ENCODE measurements at regions not wholly inside any gene's neighbourhood (a gene's known extent, or its start where the extent isn't known, plus 50 kb on each side); places are given as distances from the start of the nearest gene placed in this dataset.
A peak's percentile ranks its signal among the peaks of the same experiment; 100 is the strongest.

DNA sequence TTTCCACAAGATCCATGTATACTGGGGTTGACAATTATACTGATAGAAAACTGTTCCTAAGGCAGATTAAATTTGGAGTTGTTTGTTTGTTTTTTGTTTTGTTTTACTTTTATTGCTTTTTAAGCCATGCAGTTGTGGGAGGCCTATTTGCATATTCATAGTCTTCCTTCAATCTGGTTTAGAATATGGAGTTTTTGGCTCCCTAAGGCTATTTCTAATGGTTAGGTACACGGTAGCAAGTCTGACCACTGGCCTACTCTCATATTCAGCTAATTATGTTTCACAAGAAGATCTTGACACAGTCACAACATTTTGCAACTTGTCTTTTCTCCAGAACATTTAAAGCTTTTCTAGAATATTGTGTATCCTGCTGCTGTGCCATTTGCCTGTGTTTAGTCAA is 725.5 kb downstream of the PCDH18 start:
- no peak for DNase-seq (ENCODE audit: low spot score)
- intact Hi-C loops (cut with micrococcal nuclease; ENCODE audit: unreplicated experiment) = no loop called here
- no peaks in the 10 kb centered on the region for H3K9me3 ChIP-seq (ENCODE audit: low read depth, low read length, poor library complexity, severe bottlenecking)
- ChIA-PET CTCF (no interaction called here), POLR2A (ENCODE audit: low non-redundant PET) (no interaction called here)
- H3K4me3 ChIP-seq (ENCODE audit: low read depth, low read length, poor library complexity, severe bottlenecking) = no peak overlapping the region
- no TSS peak for BruUV-seq (replicated peaks)
- no peaks in the 10 kb centered on the region for H3K36me3 ChIP-seq (ENCODE audit: insufficient read depth, low read length, poor library complexity, severe bottlenecking)
- TF ChIP-seq, protein P1, sequence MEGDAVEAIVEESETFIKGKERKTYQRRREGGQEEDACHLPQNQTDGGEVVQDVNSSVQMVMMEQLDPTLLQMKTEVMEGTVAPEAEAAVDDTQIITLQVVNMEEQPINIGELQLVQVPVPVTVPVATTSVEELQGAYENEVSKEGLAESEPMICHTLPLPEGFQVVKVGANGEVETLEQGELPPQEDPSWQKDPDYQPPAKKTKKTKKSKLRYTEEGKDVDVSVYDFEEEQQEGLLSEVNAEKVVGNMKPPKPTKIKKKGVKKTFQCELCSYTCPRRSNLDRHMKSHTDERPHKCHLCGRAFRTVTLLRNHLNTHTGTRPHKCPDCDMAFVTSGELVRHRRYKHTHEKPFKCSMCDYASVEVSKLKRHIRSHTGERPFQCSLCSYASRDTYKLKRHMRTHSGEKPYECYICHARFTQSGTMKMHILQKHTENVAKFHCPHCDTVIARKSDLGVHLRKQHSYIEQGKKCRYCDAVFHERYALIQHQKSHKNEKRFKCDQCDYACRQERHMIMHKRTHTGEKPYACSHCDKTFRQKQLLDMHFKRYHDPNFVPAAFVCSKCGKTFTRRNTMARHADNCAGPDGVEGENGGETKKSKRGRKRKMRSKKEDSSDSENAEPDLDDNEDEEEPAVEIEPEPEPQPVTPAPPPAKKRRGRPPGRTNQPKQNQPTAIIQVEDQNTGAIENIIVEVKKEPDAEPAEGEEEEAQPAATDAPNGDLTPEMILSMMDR (conservative IDR thresholded peaks at IDR 0.05; ENCODE audit: low read depth, low read length) = no peak
- no peak for TF ChIP-seq EZH2 (IDR thresholded peaks at IDR 0.05; ENCODE audit: borderline replicate concordance, low read depth, low read length, poor library complexity, severe bottlenecking)
- no peaks in the 10 kb centered on the region for H3K27me3 ChIP-seq (replicated peaks; ENCODE audit: insufficient read depth, low read depth, low read length, poor library complexity)
- H3K4me1 ChIP-seq (ENCODE audit: insufficient read depth, low read length, poor library complexity, severe bottlenecking) = no peaks in the 10 kb centered on the region
- no peak overlapping the region for H3K27ac ChIP-seq (ENCODE audit: low read depth, low read length, poor library complexity, severe bottlenecking)

DNA sequence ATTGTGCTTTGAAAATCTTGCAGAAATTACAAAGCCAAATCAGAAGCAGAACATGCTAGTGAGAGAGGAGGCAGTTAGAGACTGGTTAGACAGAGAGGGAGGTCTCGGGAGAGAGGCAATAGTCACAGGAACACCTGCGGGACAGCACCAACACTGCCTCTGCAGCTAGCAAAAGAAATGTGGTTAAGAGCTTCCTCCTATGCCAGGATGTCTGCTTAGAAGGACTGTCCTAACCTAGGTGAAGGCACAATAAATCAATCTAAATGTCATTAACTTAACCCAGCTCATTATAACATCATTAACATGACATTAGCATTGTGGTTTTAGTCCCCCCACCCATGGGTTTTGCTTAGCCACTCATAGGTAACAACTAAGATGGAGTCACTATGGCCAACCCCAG is 726.7 kb downstream of the PCDH18 start:
- no peak for DNase-seq (ENCODE audit: low spot score)
- no peaks in the 10 kb centered on the region for H3K27me3 ChIP-seq (replicated peaks; ENCODE audit: insufficient read depth, low read depth, low read length, poor library complexity)
- BruUV-seq (replicated peaks) = no TSS peak
- H3K4me3 ChIP-seq (ENCODE audit: low read depth, low read length, poor library complexity, severe bottlenecking) = no peak overlapping the region
- POLR2A ChIA-PET (ENCODE audit: low non-redundant PET) = no interaction called here
- H3K27ac ChIP-seq (ENCODE audit: low read depth, low read length, poor library complexity, severe bottlenecking) = no peak overlapping the region
- H3K9me3 ChIP-seq (ENCODE audit: low read depth, low read length, poor library complexity, severe bottlenecking) = no peaks in the 10 kb centered on the region
- CTCF ChIA-PET = no interaction called here
- H3K36me3 ChIP-seq (ENCODE audit: insufficient read depth, low read length, poor library complexity, severe bottlenecking) = no peaks in the 10 kb centered on the region
- no peaks in the 10 kb centered on the region for H3K4me1 ChIP-seq (ENCODE audit: insufficient read depth, low read length, poor library complexity, severe bottlenecking)
- intact Hi-C loops (cut with micrococcal nuclease; ENCODE audit: unreplicated experiment) = no loop called here
- no peak for TF ChIP-seq EZH2 (IDR thresholded peaks at IDR 0.05; ENCODE audit: borderline replicate concordance, low read depth, low read length, poor library complexity, severe bottlenecking)
- TF ChIP-seq, protein P1 (conservative IDR thresholded peaks at IDR 0.05; ENCODE audit: low read depth, low read length) = no peak

DNA sequence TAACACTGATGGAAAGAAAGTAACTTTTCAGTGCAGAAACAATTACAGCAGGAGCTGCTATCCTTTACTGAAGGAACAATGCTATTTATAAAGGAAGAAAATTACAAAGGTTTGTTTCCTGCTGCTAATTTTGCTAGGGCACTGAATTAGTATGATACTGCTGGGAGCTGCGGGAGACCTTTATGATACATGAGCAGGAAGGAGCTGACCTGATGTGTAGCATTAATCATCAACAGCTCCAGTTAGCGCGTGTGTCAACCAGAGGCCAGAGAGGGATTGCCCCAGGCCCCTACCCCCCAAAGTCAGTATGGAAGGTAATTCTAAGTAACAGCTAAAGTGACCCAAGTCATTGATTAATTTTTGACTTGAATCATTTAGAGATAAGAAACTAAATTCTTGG is 728.9 kb downstream of the PCDH18 start:
- no TSS peak for BruUV-seq (replicated peaks)
- ChIA-PET CTCF (no interaction called here), POLR2A (ENCODE audit: low non-redundant PET) (no interaction called here)
- DNase-seq (ENCODE audit: low spot score) = peak; percentile 13
- Histone ChIP-seq H3K27me3 (replicated peaks; ENCODE audit: insufficient read depth, low read depth, low read length, poor library complexity) (no peaks in the 10 kb centered on the region), H3K4me3 (ENCODE audit: low read depth, low read length, poor library complexity, severe bottlenecking) (no peak overlapping the region), H3K36me3 (ENCODE audit: insufficient read depth, low read length, poor library complexity, severe bottlenecking) (no peaks in the 10 kb centered on the region), H3K4me1 (ENCODE audit: insufficient read depth, low read length, poor library complexity, severe bottlenecking) (no peaks in the 10 kb centered on the region), H3K27ac (ENCODE audit: low read depth, low read length, poor library complexity, severe bottlenecking) (no peak overlapping the region), H3K9me3 (ENCODE audit: low read depth, low read length, poor library complexity, severe bottlenecking) (no peaks in the 10 kb centered on the region)
- TF ChIP-seq, protein P1 (conservative IDR thresholded peaks at IDR 0.05; ENCODE audit: low read depth, low read length) = no peak
- no peak for TF ChIP-seq EZH2 (IDR thresholded peaks at IDR 0.05; ENCODE audit: borderline replicate concordance, low read depth, low read length, poor library complexity, severe bottlenecking)
- intact Hi-C loops (cut with micrococcal nuclease; ENCODE audit: unreplicated experiment) = no loop called here

Measured in A673 (cell line).